ENCODE measurements at regions not wholly inside any gene's neighbourhood (a gene's known extent, or its start where the extent isn't known, plus 50 kb on each side); places are given as distances from the start of the nearest gene placed in this dataset.

GRCh38 chr6:68447112-68447511, 188.0 kb upstream of the ADGRB3 start:
- H3K4me3 ChIP-seq = no peak overlapping the region
- no peak for DNase-seq (ENCODE audit: low spot score in 2 of 2)
- no peaks in the 10 kb centered on the region for H3K9me3 ChIP-seq
- TF ChIP-seq CTCF (IDR thresholded peaks at IDR 0.05) = no peak
- H3K4me1 ChIP-seq = no peaks in the 10 kb centered on the region
- no peak overlapping the region for H3K27ac ChIP-seq
- H3K27me3 ChIP-seq = no peaks in the 10 kb centered on the region
- intact Hi-C loops (cut with DNase I) = no loop called here
- H3K36me3 ChIP-seq = no peaks in the 10 kb centered on the region

GRCh38 chr6:68445926-68446325, 189.2 kb upstream of the ADGRB3 start:
- no peaks in the 10 kb centered on the region for H3K36me3 ChIP-seq
- no peak for DNase-seq (ENCODE audit: low spot score in 2 of 2)
- no peak overlapping the region for H3K27ac ChIP-seq
- H3K4me3 ChIP-seq = no peak overlapping the region
- no peaks in the 10 kb centered on the region for H3K9me3 ChIP-seq
- no peak for TF ChIP-seq CTCF (IDR thresholded peaks at IDR 0.05)
- H3K4me1 ChIP-seq = no peaks in the 10 kb centered on the region
- intact Hi-C loops (cut with DNase I) = no loop called here
- no peaks in the 10 kb centered on the region for H3K27me3 ChIP-seq

- no peak for DNase-seq (ENCODE audit: low spot score in 2 of 2)
- H3K4me1 ChIP-seq = no peaks in the 10 kb centered on the region
- intact Hi-C loops (cut with DNase I) = no loop called here
- no peaks in the 10 kb centered on the region for H3K36me3 ChIP-seq
- H3K27ac ChIP-seq = no peak overlapping the region
- no peak overlapping the region for H3K4me3 ChIP-seq
- no peak for TF ChIP-seq CTCF (IDR thresholded peaks at IDR 0.05)
- H3K9me3 ChIP-seq = no peaks in the 10 kb centered on the region
- no peaks in the 10 kb centered on the region for H3K27me3 ChIP-seq
Observed at GRCh38 chr6:68443704-68444103, 191.4 kb upstream of the ADGRB3 start.

- no peak for DNase-seq (ENCODE audit: low spot score in 2 of 2)
- Histone ChIP-seq H3K4me1 (no peaks in the 10 kb centered on the region), H3K27ac (no peak overlapping the region), H3K9me3 (no peaks in the 10 kb centered on the region), H3K27me3 (no peaks in the 10 kb centered on the region), H3K4me3 (no peak overlapping the region), H3K36me3 (no peaks in the 10 kb centered on the region)
- TF ChIP-seq CTCF (IDR thresholded peaks at IDR 0.05) = no peak
- intact Hi-C loops (cut with DNase I) = no loop called here
Observed at GRCh38 chr6:68427630-68428029, 207.5 kb upstream of the ADGRB3 start.

- H3K27ac ChIP-seq = no peak overlapping the region
- intact Hi-C loops (cut with DNase I) = no loop called here
- no peaks in the 10 kb centered on the region for H3K4me1 ChIP-seq
- no peaks in the 10 kb centered on the region for H3K9me3 ChIP-seq
- H3K36me3 ChIP-seq = no peaks in the 10 kb centered on the region
- H3K27me3 ChIP-seq = no peaks in the 10 kb centered on the region
- no peak for DNase-seq (ENCODE audit: low spot score in 2 of 2)
- H3K4me3 ChIP-seq = no peak overlapping the region
- no peak for TF ChIP-seq CTCF (IDR thresholded peaks at IDR 0.05)
Observed at GRCh38 chr6:68410021-68410420, 225.1 kb upstream of the ADGRB3 start.

GRCh38 chr6:68400396-68400795, 234.7 kb upstream of the ADGRB3 start:
- Histone ChIP-seq H3K9me3 (peaks cover 0 to 11% of the 10 kb centered on the region in 2 donors), H3K4me1 (no peaks in the 10 kb centered on the region), H3K27me3 (no peaks in the 10 kb centered on the region), H3K27ac (no peak overlapping the region), H3K4me3 (no peak overlapping the region), H3K36me3 (no peaks in the 10 kb centered on the region)
- TF ChIP-seq CTCF (IDR thresholded peaks at IDR 0.05) = no peak
- DNase-seq (ENCODE audit: low spot score in 2 of 2) = no peak
- intact Hi-C loops (cut with DNase I) = no loop called here

Data from ascending aorta (tissue), 2 donors.